ENCODE measurements at regions not wholly inside any gene's neighbourhood (a gene's known extent, or its start where the extent isn't known, plus 50 kb on each side); places are given as distances from the start of the nearest gene placed in this dataset.
"Not testable (repeated sequence)": the region's sequence is repeated elsewhere in the genome, so short reads cannot be mapped to it uniquely, and the experiment has no call there.

DNA sequence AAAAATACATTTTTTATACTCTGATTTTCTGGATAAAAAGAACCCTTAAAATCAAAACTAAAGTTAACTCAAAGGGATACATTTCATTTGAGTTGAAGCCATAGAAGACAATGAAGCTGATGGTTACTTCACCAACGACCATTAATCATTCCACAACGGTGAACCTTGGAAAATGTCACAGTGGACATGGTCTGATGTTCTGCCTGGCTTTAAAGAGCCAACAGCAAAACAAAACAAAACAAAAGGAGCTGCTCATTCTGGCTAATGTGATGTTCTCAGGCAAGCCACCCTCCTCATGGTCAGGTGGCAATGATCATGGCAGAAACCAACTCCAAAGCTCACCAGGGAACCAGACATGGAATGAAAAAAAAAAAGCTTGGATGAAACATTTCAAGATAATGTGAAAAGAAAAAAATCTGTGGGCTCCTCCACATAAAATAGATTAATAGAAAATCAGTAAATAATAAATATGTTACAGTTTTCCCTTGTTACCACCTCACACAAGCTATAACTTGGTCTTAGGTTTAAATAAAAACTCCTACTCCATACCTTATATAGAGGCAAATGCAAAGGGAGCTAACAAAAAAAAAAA, 90.1 kb upstream of the SERTAD2 start:
- Histone ChIP-seq H3K4me3 (ENCODE audit: low read depth, low read length, poor library complexity, severe bottlenecking) (no peak overlapping the region), H3K4me1 (ENCODE audit: insufficient read depth, low read length, poor library complexity, severe bottlenecking) (peaks cover 6% of the 10 kb centered on the region), H3K27me3 (replicated peaks; ENCODE audit: insufficient read depth, low read depth, low read length, poor library complexity) (no peaks in the 10 kb centered on the region), H3K9me3 (ENCODE audit: low read depth, low read length, poor library complexity, severe bottlenecking) (no peaks in the 10 kb centered on the region), H3K36me3 (ENCODE audit: insufficient read depth, low read length, poor library complexity, severe bottlenecking) (no peaks in the 10 kb centered on the region), H3K27ac (ENCODE audit: low read depth, low read length, poor library complexity, severe bottlenecking) (no peak overlapping the region)
- ChIA-PET POLR2A (ENCODE audit: low non-redundant PET) (no interaction called here), CTCF (interaction anchor here (0.7 kb wide), 2 partner anchors 93 to 136 kb away, joined by 3 read pairs; no protein-coding TSS in a partner anchor)
- intact Hi-C loops (cut with micrococcal nuclease; ENCODE audit: unreplicated experiment), result no loop called here
- no peak for DNase-seq (ENCODE audit: low spot score)
- TF ChIP-seq, protein P1, sequence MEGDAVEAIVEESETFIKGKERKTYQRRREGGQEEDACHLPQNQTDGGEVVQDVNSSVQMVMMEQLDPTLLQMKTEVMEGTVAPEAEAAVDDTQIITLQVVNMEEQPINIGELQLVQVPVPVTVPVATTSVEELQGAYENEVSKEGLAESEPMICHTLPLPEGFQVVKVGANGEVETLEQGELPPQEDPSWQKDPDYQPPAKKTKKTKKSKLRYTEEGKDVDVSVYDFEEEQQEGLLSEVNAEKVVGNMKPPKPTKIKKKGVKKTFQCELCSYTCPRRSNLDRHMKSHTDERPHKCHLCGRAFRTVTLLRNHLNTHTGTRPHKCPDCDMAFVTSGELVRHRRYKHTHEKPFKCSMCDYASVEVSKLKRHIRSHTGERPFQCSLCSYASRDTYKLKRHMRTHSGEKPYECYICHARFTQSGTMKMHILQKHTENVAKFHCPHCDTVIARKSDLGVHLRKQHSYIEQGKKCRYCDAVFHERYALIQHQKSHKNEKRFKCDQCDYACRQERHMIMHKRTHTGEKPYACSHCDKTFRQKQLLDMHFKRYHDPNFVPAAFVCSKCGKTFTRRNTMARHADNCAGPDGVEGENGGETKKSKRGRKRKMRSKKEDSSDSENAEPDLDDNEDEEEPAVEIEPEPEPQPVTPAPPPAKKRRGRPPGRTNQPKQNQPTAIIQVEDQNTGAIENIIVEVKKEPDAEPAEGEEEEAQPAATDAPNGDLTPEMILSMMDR (conservative IDR thresholded peaks at IDR 0.05; ENCODE audit: low read depth, low read length), result no peak
- TF ChIP-seq EZH2 (IDR thresholded peaks at IDR 0.05; ENCODE audit: borderline replicate concordance, low read depth, low read length, poor library complexity, severe bottlenecking), result no peak
- BruUV-seq (replicated peaks), result no TSS peak

DNA sequence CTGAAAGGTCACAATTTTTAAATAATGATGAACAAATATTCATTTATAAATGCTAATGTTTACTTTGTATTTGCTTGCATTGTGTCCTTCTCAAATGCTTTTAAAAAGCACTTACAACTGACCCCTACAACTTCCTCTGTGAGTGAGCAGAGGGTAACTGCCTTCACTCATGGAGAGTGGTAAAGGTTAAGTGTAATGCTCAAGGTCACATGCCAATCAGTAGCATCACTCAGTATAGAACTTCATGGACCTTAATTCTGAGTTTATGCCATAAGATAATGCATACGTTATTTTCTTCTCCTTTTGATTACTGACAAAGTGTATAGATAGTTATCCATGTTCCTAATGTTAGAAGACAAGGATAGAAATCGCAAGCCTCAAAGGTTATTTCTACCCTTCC, 91.8 kb upstream of the SERTAD2 start:
- ChIA-PET POLR2A (ENCODE audit: low non-redundant PET) (no interaction called here), CTCF (no interaction called here)
- H3K4me1 ChIP-seq (ENCODE audit: insufficient read depth, low read length, poor library complexity, severe bottlenecking), result peaks cover 16% of the 10 kb centered on the region
- no peak overlapping the region for H3K27ac ChIP-seq (ENCODE audit: low read depth, low read length, poor library complexity, severe bottlenecking)
- H3K36me3 ChIP-seq (ENCODE audit: insufficient read depth, low read length, poor library complexity, severe bottlenecking), result no peaks in the 10 kb centered on the region
- BruUV-seq (replicated peaks), result no TSS peak
- TF ChIP-seq, protein P1 (conservative IDR thresholded peaks at IDR 0.05; ENCODE audit: low read depth, low read length), result no peak
- no peak for TF ChIP-seq EZH2 (IDR thresholded peaks at IDR 0.05; ENCODE audit: borderline replicate concordance, low read depth, low read length, poor library complexity, severe bottlenecking)
- intact Hi-C loops (cut with micrococcal nuclease; ENCODE audit: unreplicated experiment), result loop anchor here (5.0 kb wide), 1 partner anchor 117 kb away; no protein-coding TSS in a partner anchor
- no peak for DNase-seq (ENCODE audit: low spot score)
- H3K4me3 ChIP-seq (ENCODE audit: low read depth, low read length, poor library complexity, severe bottlenecking), result no peak overlapping the region
- H3K27me3 ChIP-seq (replicated peaks; ENCODE audit: insufficient read depth, low read depth, low read length, poor library complexity), result no peaks in the 10 kb centered on the region
- no peaks in the 10 kb centered on the region for H3K9me3 ChIP-seq (ENCODE audit: low read depth, low read length, poor library complexity, severe bottlenecking)

DNA sequence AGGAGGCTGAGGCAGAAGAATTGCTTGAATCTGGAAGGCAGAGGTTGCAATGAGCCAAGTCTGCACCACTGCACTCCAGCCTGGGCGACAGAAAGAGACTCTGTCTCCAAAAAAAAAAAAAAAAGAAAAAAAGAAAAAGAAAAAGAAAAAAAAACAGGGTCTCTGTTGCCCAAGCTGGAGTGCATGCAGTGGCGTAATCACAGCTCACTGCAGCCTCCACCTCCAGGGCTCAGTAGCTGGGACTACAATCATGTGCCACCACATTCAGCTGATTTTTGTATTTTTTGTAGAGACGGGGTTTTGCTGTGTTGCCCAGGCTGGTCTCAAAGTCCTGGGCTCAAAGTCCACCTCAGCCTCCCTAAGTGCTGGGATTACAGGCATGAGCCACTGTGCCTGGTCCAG, 94.0 kb upstream of the SERTAD2 start:
- BruUV-seq (replicated peaks); H3K9me3 ChIP-seq (ENCODE audit: low read depth, low read length, poor library complexity, severe bottlenecking); H3K27ac ChIP-seq (ENCODE audit: low read depth, low read length, poor library complexity, severe bottlenecking); H3K27me3 ChIP-seq (replicated peaks; ENCODE audit: insufficient read depth, low read depth, low read length, poor library complexity); CTCF ChIA-PET; H3K36me3 ChIP-seq (ENCODE audit: insufficient read depth, low read length, poor library complexity, severe bottlenecking); H3K4me3 ChIP-seq (ENCODE audit: low read depth, low read length, poor library complexity, severe bottlenecking); DNase-seq (ENCODE audit: low spot score); POLR2A ChIA-PET (ENCODE audit: low non-redundant PET): not testable (repeated sequence)
- H3K4me1 ChIP-seq (ENCODE audit: insufficient read depth, low read length, poor library complexity, severe bottlenecking), result peaks cover 16% of the 10 kb centered on the region
- intact Hi-C loops (cut with micrococcal nuclease; ENCODE audit: unreplicated experiment), result loop anchor here (5.0 kb wide), 1 partner anchor 115 kb away; no protein-coding TSS in a partner anchor

DNA sequence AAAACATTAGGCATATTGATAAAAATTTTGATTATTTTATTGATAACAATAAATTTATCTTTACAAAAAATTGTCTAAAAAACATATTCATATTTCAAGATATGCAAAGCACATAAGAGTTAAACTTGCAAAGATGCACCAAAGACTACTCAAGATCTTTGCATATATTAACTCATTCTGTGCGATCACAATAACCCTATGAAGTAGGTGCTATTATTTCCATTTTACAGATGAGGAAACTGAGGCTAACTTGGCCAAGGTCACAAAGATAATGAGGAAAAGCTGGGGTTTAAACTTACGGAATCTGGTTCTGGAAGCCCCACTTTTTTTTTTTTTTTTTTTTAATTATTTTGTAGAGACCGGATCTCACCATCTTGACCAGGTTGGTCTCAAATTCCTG, 94.4 kb upstream of the SERTAD2 start:
- no peak overlapping the region for H3K4me3 ChIP-seq (ENCODE audit: low read depth, low read length, poor library complexity, severe bottlenecking)
- BruUV-seq (replicated peaks), result no TSS peak
- no peak for TF ChIP-seq EZH2 (IDR thresholded peaks at IDR 0.05; ENCODE audit: borderline replicate concordance, low read depth, low read length, poor library complexity, severe bottlenecking)
- TF ChIP-seq, protein P1 (conservative IDR thresholded peaks at IDR 0.05; ENCODE audit: low read depth, low read length), result no peak
- ChIA-PET POLR2A (ENCODE audit: low non-redundant PET) (no interaction called here), CTCF (no interaction called here)
- no peaks in the 10 kb centered on the region for H3K27me3 ChIP-seq (replicated peaks; ENCODE audit: insufficient read depth, low read depth, low read length, poor library complexity)
- H3K27ac ChIP-seq (ENCODE audit: low read depth, low read length, poor library complexity, severe bottlenecking), result no peak overlapping the region
- no peaks in the 10 kb centered on the region for H3K36me3 ChIP-seq (ENCODE audit: insufficient read depth, low read length, poor library complexity, severe bottlenecking)
- H3K9me3 ChIP-seq (ENCODE audit: low read depth, low read length, poor library complexity, severe bottlenecking), result no peaks in the 10 kb centered on the region
- intact Hi-C loops (cut with micrococcal nuclease; ENCODE audit: unreplicated experiment), result loop anchor here (5.0 kb wide), 1 partner anchor 114 kb away; no protein-coding TSS in a partner anchor
- H3K4me1 ChIP-seq (ENCODE audit: insufficient read depth, low read length, poor library complexity, severe bottlenecking), result peaks cover 16% of the 10 kb centered on the region
- DNase-seq (ENCODE audit: low spot score), result no peak

Measured in A673 (cell line).